IMR-90 (cell line): ENCODE measurements at regions not wholly inside any gene's neighbourhood (a gene's known extent, or its start where the extent isn't known, plus 50 kb on each side); places are given as distances from the start of the nearest gene placed in this dataset.
A peak's percentile ranks its signal among the peaks of the same experiment; 100 is the strongest.

Experiments used
- ATAC-seq: fragments of 200-7000 bp; cut with Tn5 transposase; 2 replicates; pipeline ENCODE4 v1.9.1; 2020; ENCODE audit warnings: low read depth, mild to moderate bottlenecking, moderate library complexity
- BruUV-seq: library from RNA; stranded (reverse); fragments of 400-500 nt; replicated peaks from 2 replicates; lab custom pipeline; 2021; lab: Mats Ljungman, UMichigan
- CTCF ChIA-PET: fragments of 300-600 bp; formaldehyde crosslinking; extraction: SDS; loops from one replicate; lab custom pipeline; 2021; ENCODE audit warnings: antibody characterized with exemption; lab: Yijun Ruan, JAX
- POLR2A ChIA-PET: fragments of 300-600 bp; sonication (Branson Sonifier 250); formaldehyde crosslinking; loops from one replicate; lab custom pipeline; 2022; ENCODE audit warnings: antibody characterized with exemption; ENCODE audit not compliant: unreplicated experiment; lab: Charles Lee
- DNase-seq: peaks from one replicate; pipeline ENCODE4 v3.0.0; 2013
- H2AFZ ChIP-seq: replicated peaks from 2 replicates; pipeline ENCODE3; 2013; ENCODE audit warnings: low read length, mild to moderate bottlenecking; ENCODE audit not compliant: poor library complexity
- H2AK5ac ChIP-seq: 2 replicates; pipeline ENCODE4 v1.6.1; 2013; ENCODE audit warnings: low read depth, low read length, inconsistent platforms
- H2AK9ac ChIP-seq: replicated peaks from 2 replicates; pipeline ENCODE3; 2013; ENCODE audit warnings: mild to moderate bottlenecking, low read depth, low read length, moderate library complexity; ENCODE audit not compliant: poor library complexity
- H2BK120ac ChIP-seq: 2 replicates; pipeline ENCODE4 v1.6.1; 2013; ENCODE audit warnings: low read depth, low read length, inconsistent platforms
- H2BK15ac ChIP-seq: 3 replicates; pipeline ENCODE4 v1.6.1; 2013; ENCODE audit warnings: low read depth, low read length, inconsistent platforms
- H2BK20ac ChIP-seq: 2 replicates; pipeline ENCODE4 v1.6.1; 2013; ENCODE audit warnings: low read depth, mild to moderate bottlenecking, inconsistent platforms, low read length, moderate library complexity
- H2BK5ac ChIP-seq: 2 replicates; pipeline ENCODE4 v1.6.1; 2013; ENCODE audit warnings: mild to moderate bottlenecking, low read depth, low read length, inconsistent platforms; ENCODE audit not compliant: poor library complexity, severe bottlenecking
- H3K14ac ChIP-seq: replicated peaks from 2 replicates; pipeline ENCODE4 v1.6.1; 2013; ENCODE audit warnings: low read depth, low read length, inconsistent platforms
- H3K18ac ChIP-seq: 2 replicates; pipeline ENCODE4 v1.6.1; 2013; ENCODE audit warnings: low read depth, low read length, control low read depth
- H3K23ac ChIP-seq: 2 replicates; pipeline ENCODE4 v1.6.1; 2013; ENCODE audit warnings: low read depth, low read length, inconsistent platforms
- H3K27ac ChIP-seq: 2 replicates; pipeline ENCODE4 v1.5.1; 2013; ENCODE audit warnings: mild to moderate bottlenecking, control low read depth, low read length; ENCODE audit not compliant: insufficient read depth
- H3K27me3 ChIP-seq: 2 replicates; pipeline ENCODE4 v1.6.1; 2013; ENCODE audit warnings: low read length; ENCODE audit not compliant: control insufficient read depth, insufficient read depth
- H3K36me3 ChIP-seq: 2 replicates; pipeline ENCODE4 v1.6.1; 2013; ENCODE audit warnings: low read length, mixed read lengths; ENCODE audit not compliant: control insufficient read depth, insufficient read depth
- H3K4ac ChIP-seq: 2 replicates; pipeline ENCODE4 v1.6.1; 2013; ENCODE audit warnings: low read depth, low read length, inconsistent platforms
- H3K4me1 ChIP-seq: 2 replicates; pipeline ENCODE4 v1.6.1; 2013; ENCODE audit warnings: low read length, mixed read lengths; ENCODE audit not compliant: control insufficient read depth, insufficient read depth
- H3K4me2 ChIP-seq: 2 replicates; pipeline ENCODE4 v1.6.1; 2013; ENCODE audit warnings: low read depth, mild to moderate bottlenecking, control low read depth, low read length, moderate library complexity
- H3K4me3 ChIP-seq: 2 replicates; pipeline ENCODE4 v1.5.1; 2013; ENCODE audit warnings: low read depth, mild to moderate bottlenecking, control low read depth, low read length, moderate library complexity; ENCODE audit not compliant: insufficient read depth
- H3K56ac ChIP-seq: 2 replicates; pipeline ENCODE4 v1.6.1; 2013; ENCODE audit warnings: low read length, inconsistent platforms; ENCODE audit not compliant: insufficient read depth; ENCODE audit errors: extremely low read depth
- H3K79me1 ChIP-seq, 2 experiments: 2 replicates each; pipeline ENCODE4 v1.6.1; 2013; ENCODE audit warnings: low read length in 2 of 2, inconsistent platforms in 1 of 2, low read depth in 1 of 2
- H3K9ac ChIP-seq: 2 replicates; pipeline ENCODE4 v1.6.1; 2013; ENCODE audit warnings: low read depth, low read length, control low read depth
- H3K9me1 ChIP-seq: 2 replicates; pipeline ENCODE4 v1.6.1; 2013; ENCODE audit warnings: low read length, inconsistent platforms; ENCODE audit not compliant: insufficient read depth
- H3K9me3 ChIP-seq: 2 replicates; pipeline ENCODE4 v1.6.1; 2013; ENCODE audit warnings: low read length; ENCODE audit not compliant: control insufficient read depth, insufficient read depth
- H4K20me1 ChIP-seq: 2 replicates; pipeline ENCODE4 v1.6.1; 2013; ENCODE audit warnings: low read length, inconsistent platforms; ENCODE audit not compliant: insufficient read depth
- H4K5ac ChIP-seq: 2 replicates; pipeline ENCODE4 v1.6.1; 2013; ENCODE audit warnings: mild to moderate bottlenecking, low read depth, low read length, control low read depth
- H4K8ac ChIP-seq, 2 experiments: 2 replicates each; pipeline ENCODE4 v1.6.1; 2013; ENCODE audit warnings: low read depth in 2 of 2, low read length in 2 of 2, control low read depth in 1 of 2, inconsistent platforms in 1 of 2
- H4K91ac ChIP-seq: 2 replicates; pipeline ENCODE4 v1.6.1; 2013; ENCODE audit warnings: low read depth, low read length, inconsistent platforms; ENCODE audit not compliant: insufficient read depth
- FOS ChIP-seq: fragments of 150-350 bp; IDR thresholded peaks from 2 replicates; pipeline ENCODE4 v1.6.1; 2016; ENCODE audit warnings: low read depth, low read length
- SMC3 ChIP-seq: fragments of 150-350 bp; IDR thresholded peaks from 2 replicates; pipeline ENCODE4 v1.6.1; 2016; ENCODE audit warnings: low read depth, mild to moderate bottlenecking, antibody characterized with exemption, low read length, moderate library complexity
- WGBS, 2 experiments: methylation state at CpG; one replicate each; pipeline versions ENCODE4 v1.1.5 to v1.1.7; 2013; ENCODE audit warnings: missing lambda C conversion rate in 2 of 2; ENCODE audit not compliant: insufficient read length in 1 of 2; ENCODE audit errors: extremely low coverage in 2 of 2; 5-methylcytosine and 5-hydroxymethylcytosine counted together
- dilution Hi-C: fragments of 300-500 bp; cut with HindIII; formaldehyde crosslinking; loops from one replicate; pipeline ENCODE4 v1.14.3; 2018; ENCODE audit warnings: low sequenced_read_pairs; ENCODE audit not compliant: unreplicated experiment
- in situ Hi-C: fragments of 300-500 bp; cut with MboI; formaldehyde crosslinking; loops from 3 replicates; pipeline ENCODE4 v1.14.3; 2019; ENCODE audit warnings: low sequenced_read_pairs, inconsistent platforms, mixed read lengths
- intact Hi-C: fragments of 100-400 bp; cut with micrococcal nuclease; formaldehyde crosslinking; loops from 2 replicates; pipeline ENCODE4 v1.10.0; 2022
- TF ChIP-seq, protein P1 (sequence below): fragments of 150-350 bp; IDR thresholded peaks from 2 replicates; pipeline ENCODE4 v1.6.1; 2017; ENCODE audit warnings: mild to moderate bottlenecking, antibody characterized with exemption, low read length, low read depth

DNA sequence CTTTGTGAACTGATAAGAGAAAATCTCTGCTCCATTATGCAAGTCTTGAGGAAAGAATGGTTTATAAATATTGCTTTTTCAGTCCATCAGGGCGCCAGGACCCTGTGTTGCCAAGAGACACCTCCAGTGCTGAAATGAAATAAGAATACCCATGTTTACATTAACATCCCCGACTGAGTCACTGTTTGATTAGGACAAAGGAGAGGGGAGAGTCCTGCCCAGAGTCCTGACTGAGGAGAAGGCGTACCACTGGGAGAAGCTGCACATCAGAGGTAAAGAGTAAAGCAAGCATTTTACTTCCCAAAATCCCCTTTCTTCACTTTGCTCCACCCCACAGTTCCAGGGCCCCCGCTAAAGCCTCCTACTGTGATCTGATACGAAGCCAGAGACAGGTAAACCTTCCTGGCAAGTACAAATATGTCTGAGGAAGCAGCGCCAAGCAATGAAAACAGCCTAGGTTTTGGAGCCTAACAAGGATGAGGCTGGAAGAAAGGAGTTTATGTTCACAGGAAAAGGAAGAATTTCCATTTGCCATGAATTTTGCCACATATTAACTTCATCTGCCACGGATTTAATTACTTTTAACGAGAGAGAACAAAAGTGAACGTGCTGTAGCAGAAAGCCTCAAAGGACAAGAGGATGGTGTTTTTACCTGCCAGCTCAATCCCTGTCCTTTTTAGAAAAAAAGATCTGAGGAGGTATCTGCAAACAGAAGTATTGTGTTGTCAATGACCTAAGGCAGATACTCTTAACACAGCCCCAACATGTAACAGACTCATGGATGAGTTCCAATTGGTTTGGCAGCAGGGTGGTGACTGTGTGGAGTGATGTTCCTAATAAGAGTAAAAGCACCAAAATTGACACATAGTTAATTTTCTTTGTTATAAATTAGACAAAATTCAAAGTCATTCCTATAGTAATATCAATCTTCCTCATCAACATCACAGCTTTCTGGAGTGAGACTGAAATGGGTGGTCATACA lies 209.4 kb upstream of the TLE4 start:
- intact Hi-C loops: no loop called here
- CTCF ChIA-PET: no interaction called here
- 0 out of 2 replicates have a peak overlapping the region, but pooled peaks have one; percentile 24 for H3K4ac ChIP-seq
- ATAC-seq (peak; percentile 67), DNase-seq (peak; percentile 64)
- 0 out of 2 replicates have a peak, but pooled peaks cover 2% of the 10 kb centered on the region for H3K9me1 ChIP-seq
- dilution Hi-C loops: no loop called here
- H3K9me3 ChIP-seq: no peaks in the 10 kb centered on the region
- no peak overlapping the region for H3K9ac ChIP-seq
- peak overlapping the region; percentile 59 for H2BK20ac ChIP-seq
- H2AK5ac ChIP-seq: peak overlapping the region; percentile 8; the same call in 1 of the 2 replicates
- peak overlapping the region; percentile 12; the same call in 1 of the 3 replicates for H2BK15ac ChIP-seq
- H4K20me1 ChIP-seq: no peaks in the 10 kb centered on the region
- no peaks in the 10 kb centered on the region for H3K27me3 ChIP-seq
- H4K5ac ChIP-seq: no peak overlapping the region
- no peak overlapping the region for H3K56ac ChIP-seq
- no peak overlapping the region for H4K8ac ChIP-seq
- TF ChIP-seq SMC3 (no peak), FOS (peak; percentile 46)
- TF ChIP-seq, protein P1, sequence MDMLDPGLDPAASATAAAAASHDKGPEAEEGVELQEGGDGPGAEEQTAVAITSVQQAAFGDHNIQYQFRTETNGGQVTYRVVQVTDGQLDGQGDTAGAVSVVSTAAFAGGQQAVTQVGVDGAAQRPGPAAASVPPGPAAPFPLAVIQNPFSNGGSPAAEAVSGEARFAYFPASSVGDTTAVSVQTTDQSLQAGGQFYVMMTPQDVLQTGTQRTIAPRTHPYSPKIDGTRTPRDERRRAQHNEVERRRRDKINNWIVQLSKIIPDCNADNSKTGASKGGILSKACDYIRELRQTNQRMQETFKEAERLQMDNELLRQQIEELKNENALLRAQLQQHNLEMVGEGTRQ: no peak
- no peak overlapping the region; the same call in 1 of the 2 replicates for H4K91ac ChIP-seq
- POLR2A ChIA-PET: no interaction called here
- WGBS, 2 experiments: no CpG with 5 or more reads among the region's 9 CpGs
- H2AK9ac ChIP-seq: no peak overlapping the region
- no TSS peak for BruUV-seq
- H3K18ac ChIP-seq: no peak overlapping the region
- no peak overlapping the region for H3K4me3 ChIP-seq
- in situ Hi-C loops: no loop called here
- no peak overlapping the region for H2BK5ac ChIP-seq
- no peak overlapping the region for H3K4me2 ChIP-seq
- peak overlapping the region; percentile 4 for H2BK120ac ChIP-seq
- H2AFZ ChIP-seq: peak overlapping the region; percentile 27
- H3K14ac ChIP-seq: no peak overlapping the region
- H3K79me1 ChIP-seq: no peaks in the 10 kb centered on the region
- peaks cover 6% of the 10 kb centered on the region for H3K4me1 ChIP-seq
- no peaks in the 10 kb centered on the region for H3K36me3 ChIP-seq
- H3K27ac ChIP-seq: no peak overlapping the region
- H3K23ac ChIP-seq: no peak overlapping the region
